ENCODE measurements at regions not wholly inside any gene's neighbourhood (a gene's known extent, or its start where the extent isn't known, plus 50 kb on each side); places are given as distances from the start of the nearest gene placed in this dataset.

DNA sequence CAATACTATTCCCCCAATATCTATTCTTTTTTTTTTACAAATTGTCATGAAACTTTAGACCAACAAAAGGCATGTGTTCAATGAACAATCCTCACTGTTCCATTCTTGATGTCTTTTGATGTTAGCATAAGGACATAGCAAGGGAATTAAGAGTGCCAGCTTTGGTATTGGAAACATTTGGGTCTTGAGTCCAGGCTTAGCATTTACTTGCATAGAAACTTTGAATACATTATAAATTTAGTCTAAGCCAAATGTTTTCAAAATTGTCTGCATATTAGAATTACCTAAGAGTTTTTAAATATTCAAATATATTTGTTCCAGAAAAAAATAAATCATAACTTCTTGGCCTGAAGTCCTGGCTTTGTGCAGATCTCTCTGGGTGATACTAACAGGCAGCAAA lies 406.5 kb downstream of the LRFN5 start:
- DNase-seq = no peak

DNA sequence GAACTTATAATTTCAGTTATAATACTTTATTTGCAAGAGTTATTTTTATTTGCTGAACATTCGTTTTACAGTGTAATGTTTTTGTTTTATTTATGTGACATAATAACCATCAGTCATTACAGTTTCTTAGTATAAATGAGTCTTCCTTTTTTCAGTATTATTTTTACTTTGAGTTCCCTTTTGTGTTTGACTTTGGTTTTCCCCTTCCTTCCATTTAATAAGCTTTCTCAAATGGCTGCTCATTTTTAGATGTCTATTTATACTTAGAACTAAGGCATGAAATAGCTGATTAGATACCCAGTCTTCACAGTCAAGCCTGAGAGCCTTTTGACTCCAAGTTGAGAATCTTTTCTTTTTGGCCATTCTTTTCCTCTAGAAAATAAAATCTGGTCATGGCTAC lies 404.5 kb downstream of the LRFN5 start:
- no peak for DNase-seq

DNA sequence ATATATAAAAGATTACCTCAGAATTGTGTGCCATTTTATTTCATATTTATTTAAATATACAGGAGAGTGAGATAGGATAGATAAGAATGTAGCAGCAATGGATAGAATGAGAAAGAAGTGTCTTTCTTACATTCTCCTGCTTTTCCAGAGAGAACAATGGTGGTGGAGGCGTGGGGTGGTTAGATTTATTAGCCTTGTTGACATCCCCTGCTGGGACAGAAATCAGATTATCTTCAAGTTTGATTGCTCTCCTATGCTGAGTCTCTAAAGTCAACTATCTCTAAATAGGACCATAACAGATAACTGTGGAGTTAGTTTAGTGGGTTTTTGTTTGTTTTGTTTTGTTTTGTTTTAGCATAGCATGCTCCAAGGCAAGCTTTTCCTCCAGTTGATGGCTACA lies 397.6 kb downstream of the LRFN5 start:
- no peak for DNase-seq

DNA sequence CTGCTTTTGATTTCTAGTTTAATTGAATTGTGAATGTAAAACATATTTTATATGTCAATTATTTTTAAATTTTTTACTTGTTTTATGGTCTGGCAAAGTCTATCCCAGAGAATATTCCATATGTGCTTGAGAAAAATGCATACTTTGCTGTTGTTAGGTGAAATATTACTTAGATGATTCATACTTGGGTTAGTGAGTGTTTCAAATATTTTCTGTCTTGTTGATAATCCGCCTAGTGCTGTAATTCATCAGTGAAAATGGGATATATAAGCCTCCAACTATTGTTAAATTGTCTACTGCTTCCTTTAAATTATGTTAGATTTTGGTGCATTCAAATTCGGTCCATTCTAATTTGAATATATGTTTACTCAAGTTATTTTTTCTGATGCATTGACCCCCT lies 395.5 kb downstream of the LRFN5 start:
- no peak for DNase-seq

DNA sequence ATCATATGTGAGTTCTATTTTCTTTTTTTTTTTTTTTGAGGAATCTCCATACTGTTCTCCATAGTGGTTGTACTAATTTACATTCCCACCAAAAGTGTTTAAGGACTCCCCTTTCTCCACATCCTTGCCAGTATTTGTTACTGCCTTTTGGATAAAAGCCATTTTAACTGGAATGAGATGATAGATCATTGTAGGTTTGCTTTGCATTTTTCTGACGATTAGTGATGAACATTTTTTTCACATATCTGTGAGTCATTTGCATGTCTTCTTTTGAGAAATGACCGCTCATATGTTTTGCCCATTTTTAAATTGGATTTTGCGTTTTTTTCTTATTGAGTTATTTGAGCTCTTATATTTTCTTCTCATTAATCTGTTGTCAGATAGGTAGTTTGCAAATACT lies 394.8 kb downstream of the LRFN5 start:
- DNase-seq = no peak

DNA sequence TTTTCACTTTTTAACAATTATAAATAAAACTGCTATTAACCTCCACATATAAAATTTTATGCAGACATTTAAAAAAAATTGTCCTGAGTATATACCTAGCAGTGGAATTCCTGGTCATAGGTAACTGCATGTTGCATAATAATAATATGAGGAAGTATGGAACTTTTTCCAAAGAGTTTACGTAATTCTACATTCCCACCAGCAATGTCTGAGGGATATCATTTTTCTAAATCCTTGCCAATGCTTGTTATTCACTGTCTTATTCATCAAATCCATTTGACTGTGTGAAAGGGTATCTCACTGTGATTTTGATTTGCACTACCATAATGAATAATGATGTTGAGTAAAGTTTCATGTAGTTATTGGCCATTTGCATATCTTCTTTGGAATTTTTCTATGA lies 393.8 kb downstream of the LRFN5 start:
- no peak for DNase-seq

DNA sequence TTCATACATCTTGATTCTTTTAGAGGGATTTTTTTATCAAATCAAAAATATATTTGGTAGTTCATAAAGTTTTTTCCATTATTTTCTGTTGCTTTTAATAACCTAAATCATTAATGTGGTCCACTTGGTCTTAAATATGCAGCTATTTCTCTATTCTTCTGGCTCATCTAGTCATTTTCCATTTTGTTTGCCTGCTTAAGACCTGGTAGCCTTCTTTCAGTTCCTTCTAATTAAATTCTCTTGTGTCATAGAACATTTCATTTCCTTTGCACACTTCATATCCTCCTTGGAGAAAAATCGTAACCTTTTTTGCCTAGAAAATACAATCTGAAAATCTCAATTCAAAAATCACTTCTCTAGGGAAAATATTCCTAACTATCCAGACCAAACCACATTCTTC lies 387.0 kb downstream of the LRFN5 start:
- no peak for DNase-seq

DNA sequence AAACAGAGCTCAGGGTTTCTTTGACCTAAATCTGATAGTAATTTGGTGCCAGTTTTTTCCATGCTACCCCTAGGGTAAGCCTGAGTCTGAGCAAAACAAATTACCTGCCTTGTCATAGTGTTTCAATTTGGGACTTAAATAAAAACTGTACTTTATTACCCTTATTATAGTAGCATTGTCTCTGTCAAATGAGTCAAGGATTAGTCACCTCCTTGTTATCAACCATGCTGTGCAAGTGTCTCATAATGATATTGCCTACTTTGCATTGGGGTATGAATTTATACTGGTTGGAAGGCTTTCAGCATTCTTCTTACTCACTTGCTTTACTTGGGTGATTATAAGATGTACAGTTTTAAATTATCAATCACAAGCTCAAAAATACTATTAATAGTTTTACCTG lies 380.0 kb downstream of the LRFN5 start:
- no peak for DNase-seq

DNA sequence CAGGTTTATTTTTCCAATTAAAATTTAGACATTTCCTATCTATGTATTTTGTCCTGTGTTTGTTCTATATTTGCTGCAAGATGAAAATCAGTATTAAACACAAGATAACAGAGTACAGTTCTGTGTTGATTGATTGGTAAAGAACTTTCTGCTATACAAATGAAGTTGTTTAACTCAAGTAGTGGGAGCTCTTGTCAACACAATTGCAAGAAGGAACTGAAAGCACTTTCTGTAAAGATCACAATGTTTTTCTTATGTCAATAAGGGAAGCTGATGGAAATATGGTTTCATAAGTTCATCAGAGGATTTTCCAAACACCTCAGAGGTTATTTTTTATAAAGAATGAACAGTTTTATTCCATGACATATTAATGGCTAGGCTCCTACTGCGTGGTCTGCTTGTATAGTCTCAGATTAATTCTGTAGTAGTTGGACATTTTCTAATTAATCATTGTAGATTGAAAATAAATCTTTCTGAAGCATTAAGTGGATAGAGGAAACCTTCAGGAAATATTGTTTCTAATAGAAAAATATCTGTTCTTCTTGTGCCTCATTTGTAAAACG lies 379.5 kb downstream of the LRFN5 start:
- DNase-seq = no peak

DNA sequence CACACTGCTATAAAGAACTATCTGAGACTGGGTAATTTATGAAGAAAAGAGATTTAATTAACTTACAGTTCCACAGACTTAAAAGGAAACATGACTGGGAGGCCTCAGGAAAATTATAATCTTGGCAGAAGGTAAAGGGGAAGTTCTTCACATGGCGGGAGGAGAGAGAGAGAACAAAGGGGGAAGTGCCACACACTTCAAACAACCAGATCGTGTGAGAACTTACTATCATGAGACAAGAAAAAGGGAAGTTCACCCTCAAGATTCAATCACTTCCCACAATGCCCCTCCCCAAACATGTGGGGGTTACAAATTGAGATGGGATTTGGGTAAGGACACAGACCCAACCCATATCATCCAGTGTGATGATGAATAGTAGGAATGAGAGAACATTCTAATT lies 366.5 kb downstream of the LRFN5 start:
- no peak for DNase-seq

DNA sequence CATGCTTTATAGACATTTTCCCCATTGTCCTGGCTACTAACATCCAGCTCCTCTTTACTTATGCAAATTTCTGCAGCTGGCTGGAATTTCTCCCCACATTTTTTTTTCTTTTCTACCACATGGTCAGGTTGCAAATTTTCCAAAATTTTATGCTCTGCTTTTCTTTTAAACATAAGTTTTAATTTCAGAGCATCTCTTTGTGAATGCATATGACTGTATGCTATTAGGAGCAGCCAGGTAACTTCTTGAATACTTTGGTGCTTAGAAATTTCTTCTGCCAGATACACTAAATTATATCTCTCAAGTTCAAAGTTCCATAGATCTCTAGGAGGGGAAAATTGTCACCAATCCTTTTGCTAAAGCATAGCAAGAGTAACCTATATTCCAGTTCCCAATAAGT lies 365.9 kb downstream of the LRFN5 start:
- no peak for DNase-seq

DNA sequence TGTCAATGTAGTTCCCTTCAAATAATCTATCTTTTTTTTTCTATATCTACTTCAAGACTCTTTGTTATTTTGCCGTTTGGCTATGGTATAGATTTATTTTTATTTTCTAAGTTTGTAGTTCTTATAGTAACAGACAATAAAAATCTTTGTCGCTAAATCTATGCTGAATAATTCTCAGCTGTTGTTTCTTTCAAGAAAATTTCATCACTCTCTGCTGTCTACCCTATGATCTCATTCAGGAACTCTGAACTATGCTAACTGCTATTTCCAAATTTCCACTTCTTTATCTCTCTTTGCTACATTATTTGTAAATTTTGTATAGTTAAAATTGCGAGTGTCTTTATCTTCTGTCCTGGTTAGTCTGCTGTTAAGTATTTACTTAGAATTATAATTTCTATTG lies 353.6 kb downstream of the LRFN5 start:
- DNase-seq = no peak

DNA sequence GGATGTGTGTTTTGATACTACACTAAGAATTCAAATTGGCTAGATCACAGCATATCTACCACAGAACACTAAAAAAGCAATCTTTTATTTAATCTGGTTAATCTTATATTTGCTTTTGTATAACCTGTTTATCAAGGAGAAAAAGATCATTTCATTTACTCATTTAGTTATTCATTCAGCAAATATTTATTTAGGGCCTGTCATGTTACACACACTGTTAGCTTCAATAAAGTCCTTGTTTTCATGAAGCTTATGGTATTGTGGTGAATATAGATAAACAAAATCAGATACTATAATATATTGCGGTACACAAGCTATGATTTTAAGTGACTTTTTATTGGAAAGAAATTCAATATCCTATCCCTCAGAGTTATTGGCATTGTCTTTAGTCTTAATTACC lies 350.8 kb downstream of the LRFN5 start:
- no peak for DNase-seq

Measured in stimulated activated CD4-positive, alpha-beta T cell treated with anti-CD3 and anti-CD28 coated beads, Interleukin-2, amount 100 ng/mL, for 24 hours (primary cell).